HepG2 (cell line): ENCODE measurements at regions not wholly inside any gene's neighbourhood (a gene's known extent, or its start where the extent isn't known, plus 50 kb on each side); places are given as distances from the start of the nearest gene placed in this dataset.

Experiments
- CCAR2 ChIP-seq: fragments of 200-400 bp; formaldehyde crosslinking; optimal IDR thresholded peaks from 2 replicates; pipeline ENCODE3; 2018; ENCODE audit warnings: low read depth, mild to moderate bottlenecking, low read length, moderate library complexity
- POLR2A ChIP-seq, 2 experiments: IDR thresholded peaks; 2 replicates each; pipeline ENCODE4 v1.6.1; 2011; ENCODE audit warnings: low read depth in 2 of 2, low read length in 2 of 2, mild to moderate bottlenecking in 1 of 2, moderate library complexity in 1 of 2; ENCODE audit not compliant: insufficient read depth in 1 of 2
- POLR2AphosphoS5 ChIP-seq: IDR thresholded peaks from 2 replicates; pipeline ENCODE4 v1.6.1; 2012; ENCODE audit warnings: low read depth, low read length
- SIN3A ChIP-seq: IDR thresholded peaks from 2 replicates; pipeline ENCODE4 v1.6.1; 2011; ENCODE audit warnings: low read depth, mild to moderate bottlenecking, control low read depth, low read length, borderline replicate concordance
- TCF12 ChIP-seq, 2 experiments: fragments of 450-650 bp in 1 of 2; sonication (generic) in 1 of 2; formaldehyde crosslinking in 1 of 2; IDR thresholded peaks; 2 replicates each; pipeline versions ENCODE4 v1.6.1 to v1.8.0; 2017 to 2022; ENCODE audit warnings: antibody characterized with exemption in 1 of 2, mild to moderate bottlenecking in 1 of 2, missing genetic modification reagents in 1 of 2, moderate library complexity in 1 of 2
- ZNF17 ChIP-seq: sonication (generic); formaldehyde crosslinking; IDR thresholded peaks from 2 replicates; pipeline ENCODE4 v1.5.0; 2020; ENCODE audit warnings: mild to moderate bottlenecking, missing genetic modification reagents
- TF ChIP-seq, protein P1 (sequence below): IDR thresholded peaks from 2 replicates; pipeline ENCODE4 v1.6.1; 2016; ENCODE audit warnings: control low read depth
- TF ChIP-seq, protein P2 (sequence below): sonication (generic); formaldehyde crosslinking; IDR thresholded peaks from 2 replicates; pipeline ENCODE4 v1.5.0; 2020; ENCODE audit warnings: mild to moderate bottlenecking, missing genetic modification reagents, moderate library complexity
- TF ChIP-seq, protein P3 (sequence below): sonication (generic); formaldehyde crosslinking; conservative IDR thresholded peaks from 2 replicates; pipeline ENCODE4 v1.8.1; 2023; ENCODE audit warnings: missing genetic modification reagents

GRCh38 chr1:171433451-171433850 is 51.9 kb upstream of the PRRC2C start:
- TF ChIP-seq POLR2AphosphoS5, result no peak
- TF ChIP-seq, protein P1, sequence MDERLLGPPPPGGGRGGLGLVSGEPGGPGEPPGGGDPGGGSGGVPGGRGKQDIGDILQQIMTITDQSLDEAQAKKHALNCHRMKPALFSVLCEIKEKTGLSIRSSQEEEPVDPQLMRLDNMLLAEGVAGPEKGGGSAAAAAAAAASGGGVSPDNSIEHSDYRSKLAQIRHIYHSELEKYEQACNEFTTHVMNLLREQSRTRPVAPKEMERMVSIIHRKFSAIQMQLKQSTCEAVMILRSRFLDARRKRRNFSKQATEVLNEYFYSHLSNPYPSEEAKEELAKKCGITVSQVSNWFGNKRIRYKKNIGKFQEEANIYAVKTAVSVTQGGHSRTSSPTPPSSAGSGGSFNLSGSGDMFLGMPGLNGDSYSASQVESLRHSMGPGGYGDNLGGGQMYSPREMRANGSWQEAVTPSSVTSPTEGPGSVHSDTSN (CRISPR knock-in tag), result no peak
- no peak for TF ChIP-seq CCAR2
- no peak for TF ChIP-seq POLR2A (IDR thresholded peaks at IDR 0.05; ENCODE audit: insufficient read depth in 1 of 2, low read depth in 2 of 2, low read length in 2 of 2)
- no peak for TF ChIP-seq TCF12 (IDR thresholded peaks at IDR 0.05)
- TF ChIP-seq TCF12 (CRISPR knock-in tag; IDR thresholded peaks at IDR 0.05), result no peak
- no peak for TF ChIP-seq SIN3A
- no peak for TF ChIP-seq ZNF17 (CRISPR knock-in tag)
- TF ChIP-seq, protein P2, sequence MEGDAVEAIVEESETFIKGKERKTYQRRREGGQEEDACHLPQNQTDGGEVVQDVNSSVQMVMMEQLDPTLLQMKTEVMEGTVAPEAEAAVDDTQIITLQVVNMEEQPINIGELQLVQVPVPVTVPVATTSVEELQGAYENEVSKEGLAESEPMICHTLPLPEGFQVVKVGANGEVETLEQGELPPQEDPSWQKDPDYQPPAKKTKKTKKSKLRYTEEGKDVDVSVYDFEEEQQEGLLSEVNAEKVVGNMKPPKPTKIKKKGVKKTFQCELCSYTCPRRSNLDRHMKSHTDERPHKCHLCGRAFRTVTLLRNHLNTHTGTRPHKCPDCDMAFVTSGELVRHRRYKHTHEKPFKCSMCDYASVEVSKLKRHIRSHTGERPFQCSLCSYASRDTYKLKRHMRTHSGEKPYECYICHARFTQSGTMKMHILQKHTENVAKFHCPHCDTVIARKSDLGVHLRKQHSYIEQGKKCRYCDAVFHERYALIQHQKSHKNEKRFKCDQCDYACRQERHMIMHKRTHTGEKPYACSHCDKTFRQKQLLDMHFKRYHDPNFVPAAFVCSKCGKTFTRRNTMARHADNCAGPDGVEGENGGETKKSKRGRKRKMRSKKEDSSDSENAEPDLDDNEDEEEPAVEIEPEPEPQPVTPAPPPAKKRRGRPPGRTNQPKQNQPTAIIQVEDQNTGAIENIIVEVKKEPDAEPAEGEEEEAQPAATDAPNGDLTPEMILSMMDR (CRISPR knock-in tag), result no peak
- TF ChIP-seq, protein P3, sequence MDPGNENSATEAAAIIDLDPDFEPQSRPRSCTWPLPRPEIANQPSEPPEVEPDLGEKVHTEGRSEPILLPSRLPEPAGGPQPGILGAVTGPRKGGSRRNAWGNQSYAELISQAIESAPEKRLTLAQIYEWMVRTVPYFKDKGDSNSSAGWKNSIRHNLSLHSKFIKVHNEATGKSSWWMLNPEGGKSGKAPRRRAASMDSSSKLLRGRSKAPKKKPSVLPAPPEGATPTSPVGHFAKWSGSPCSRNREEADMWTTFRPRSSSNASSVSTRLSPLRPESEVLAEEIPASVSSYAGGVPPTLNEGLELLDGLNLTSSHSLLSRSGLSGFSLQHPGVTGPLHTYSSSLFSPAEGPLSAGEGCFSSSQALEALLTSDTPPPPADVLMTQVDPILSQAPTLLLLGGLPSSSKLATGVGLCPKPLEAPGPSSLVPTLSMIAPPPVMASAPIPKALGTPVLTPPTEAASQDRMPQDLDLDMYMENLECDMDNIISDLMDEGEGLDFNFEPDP (CRISPR knock-in tag), result no peak
